ENCODE measurements at regions not wholly inside any gene's neighbourhood (a gene's known extent, or its start where the extent isn't known, plus 50 kb on each side); places are given as distances from the start of the nearest gene placed in this dataset.

GRCh38 chr9:86511614-86512360, 157.6 kb upstream of the TUT7 start:
- no peaks in the 10 kb centered on the region for H3K9me3 ChIP-seq (ENCODE audit: control insufficient read depth in 2 of 3, insufficient read depth in 1 of 3, low read length in 3 of 3)
- no peak overlapping the region for H3K9ac ChIP-seq (ENCODE audit: low read length in 3 of 3)
- intact Hi-C loops (cut with DNase I): no loop called here
- no peaks in the 10 kb centered on the region for H3K36me3 ChIP-seq (ENCODE audit: control insufficient read depth in 2 of 3, insufficient read depth in 3 of 3, low read length in 3 of 3)
- H3K4me3 ChIP-seq (ENCODE audit: low read length in 3 of 3): no peak overlapping the region
- no peak for TF ChIP-seq CTCF (IDR thresholded peaks at IDR 0.05; ENCODE audit: borderline replicate concordance, extremely low read depth, insufficient read depth)
- FAIRE-seq: no peak
- DNase-seq: peak in 3 of 5 donors; percentile 42 to 70 (median 51)
- H3K27me3 ChIP-seq (ENCODE audit: control insufficient read depth, insufficient read depth, low read length): no peaks in the 10 kb centered on the region
- H3K4me1 ChIP-seq (ENCODE audit: control insufficient read depth in 2 of 3, insufficient read depth in 2 of 3, low read depth in 1 of 3, low read length in 3 of 3): no peaks in the 10 kb centered on the region
- H3K27ac ChIP-seq (ENCODE audit: low read depth in 2 of 2, low read length in 2 of 2): no peak overlapping the region

GRCh38 chr9:86508208-86508903, 154.1 kb upstream of the TUT7 start:
- DNase-seq: no peak
- H3K36me3 ChIP-seq (ENCODE audit: control insufficient read depth in 2 of 3, insufficient read depth in 3 of 3, low read length in 3 of 3): no peaks in the 10 kb centered on the region
- no peaks in the 10 kb centered on the region for H3K27me3 ChIP-seq (ENCODE audit: control insufficient read depth, insufficient read depth, low read length)
- H3K9me3 ChIP-seq (ENCODE audit: control insufficient read depth in 2 of 3, insufficient read depth in 1 of 3, low read length in 3 of 3): no peaks in the 10 kb centered on the region
- no peak for TF ChIP-seq CTCF (IDR thresholded peaks at IDR 0.05; ENCODE audit: borderline replicate concordance, extremely low read depth, insufficient read depth)
- no peaks in the 10 kb centered on the region for H3K4me1 ChIP-seq (ENCODE audit: control insufficient read depth in 2 of 3, insufficient read depth in 2 of 3, low read depth in 1 of 3, low read length in 3 of 3)
- intact Hi-C loops (cut with DNase I): no loop called here
- no peak overlapping the region for H3K9ac ChIP-seq (ENCODE audit: low read length in 3 of 3)
- no peak overlapping the region for H3K4me3 ChIP-seq (ENCODE audit: low read length in 3 of 3)
- no peak for FAIRE-seq
- no peak overlapping the region for H3K27ac ChIP-seq (ENCODE audit: low read depth in 2 of 2, low read length in 2 of 2)

GRCh38 chr9:86507212-86507630, 153.0 kb upstream of the TUT7 start:
- no peak overlapping the region for H3K4me3 ChIP-seq (ENCODE audit: low read length in 3 of 3)
- intact Hi-C loops (cut with DNase I): no loop called here
- no peaks in the 10 kb centered on the region for H3K27me3 ChIP-seq (ENCODE audit: control insufficient read depth, insufficient read depth, low read length)
- H3K27ac ChIP-seq (ENCODE audit: low read depth in 2 of 2, low read length in 2 of 2): no peak overlapping the region
- FAIRE-seq (no peak), DNase-seq (no peak)
- H3K36me3 ChIP-seq (ENCODE audit: control insufficient read depth in 2 of 3, insufficient read depth in 3 of 3, low read length in 3 of 3): no peaks in the 10 kb centered on the region
- H3K9me3 ChIP-seq (ENCODE audit: control insufficient read depth in 2 of 3, insufficient read depth in 1 of 3, low read length in 3 of 3): no peaks in the 10 kb centered on the region
- H3K4me1 ChIP-seq (ENCODE audit: control insufficient read depth in 2 of 3, insufficient read depth in 2 of 3, low read depth in 1 of 3, low read length in 3 of 3): no peaks in the 10 kb centered on the region
- no peak overlapping the region for H3K9ac ChIP-seq (ENCODE audit: low read length in 3 of 3)
- TF ChIP-seq CTCF (IDR thresholded peaks at IDR 0.05; ENCODE audit: borderline replicate concordance, extremely low read depth, insufficient read depth): no peak
